ENCODE measurements at regions not wholly inside any gene's neighbourhood (a gene's known extent, or its start where the extent isn't known, plus 50 kb on each side); places are given as distances from the start of the nearest gene placed in this dataset.

GRCh38 chr11:24351179-24351578, 145.7 kb upstream of the LUZP2 start:
- Histone ChIP-seq H3K27ac (ENCODE audit: low read depth, low read length) (no peak overlapping the region), H3K9me3 (ENCODE audit: insufficient read depth, low read depth, low read length) (no peaks in the 10 kb centered on the region)
- no peak overlapping the region for H3K27ac Mint-ChIP-seq (ENCODE audit: unreplicated experiment)

DNA sequence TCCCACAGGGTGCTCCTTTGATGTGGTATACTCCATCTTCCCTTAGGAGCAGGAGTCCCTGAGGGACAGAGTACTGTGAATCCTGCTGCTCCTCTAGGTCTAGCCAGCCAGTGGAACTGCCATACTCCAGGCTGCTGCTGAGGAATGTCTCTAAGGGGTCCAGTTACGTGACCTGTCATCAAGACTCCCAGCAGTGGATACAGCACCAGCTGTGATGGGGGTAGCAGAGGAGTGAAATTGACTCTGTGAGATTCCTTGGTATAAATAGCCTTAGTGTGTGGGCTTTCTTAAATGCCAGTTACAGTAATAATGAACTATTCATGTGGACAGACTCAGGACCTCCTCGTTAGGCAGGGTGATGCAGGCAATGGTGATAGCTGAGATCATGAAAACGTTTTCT, 140.4 kb upstream of the LUZP2 start:
- H3K4me3 ChIP-seq (ENCODE audit: insufficient read depth, low read depth, low read length), result no peak overlapping the region
- no peak for DNase-seq (ENCODE audit: low read depth)
- Mint-ChIP-seq H3K4me3 (ENCODE audit: unreplicated experiment) (no peak overlapping the region), H3K27ac (ENCODE audit: unreplicated experiment) (no peak overlapping the region), H3K36me3 (ENCODE audit: low read depth, unreplicated experiment) (no peaks in the 10 kb centered on the region), H3K4me1 (ENCODE audit: low read depth, unreplicated experiment) (no peaks in the 10 kb centered on the region), H3K9me3 (ENCODE audit: unreplicated experiment) (no peaks in the 10 kb centered on the region), H3K27me3 (ENCODE audit: low read depth, unreplicated experiment) (no peaks in the 10 kb centered on the region)
- H3K9me3 ChIP-seq (ENCODE audit: insufficient read depth, low read depth, low read length), result no peaks in the 10 kb centered on the region
- no peak overlapping the region for H3K27ac ChIP-seq (ENCODE audit: low read depth, low read length)
- FAIRE-seq, result no peak
- H3K27me3 ChIP-seq (ENCODE audit: insufficient read depth, low read length), result no peaks in the 10 kb centered on the region
- no peaks in the 10 kb centered on the region for H3K36me3 ChIP-seq (ENCODE audit: insufficient read depth, low read length)
- H3K9ac ChIP-seq (ENCODE audit: low read length), result no peak overlapping the region
- no peaks in the 10 kb centered on the region for H3K79me2 ChIP-seq (ENCODE audit: insufficient read depth, low read length)
- H4K20me1 ChIP-seq (ENCODE audit: insufficient read depth, low read length), result no peaks in the 10 kb centered on the region
- TF ChIP-seq CTCF (IDR thresholded peaks at IDR 0.05; ENCODE audit: insufficient read depth, low read depth, low read length) (no peak), EZH2 (IDR thresholded peaks at IDR 0.05; ENCODE audit: insufficient read depth, low read length) (no peak)
- no peak overlapping the region for H3K4me2 ChIP-seq (ENCODE audit: low read length)
- H2AFZ ChIP-seq (ENCODE audit: low read depth, low read length), result no peak overlapping the region
- H3K4me1 ChIP-seq (ENCODE audit: insufficient read depth, low read length), result no peaks in the 10 kb centered on the region

More at GRCh38 chr11:24351179-24351578, 145.7 kb upstream of the LUZP2 start:
- Mint-ChIP-seq H3K4me3 (ENCODE audit: unreplicated experiment) (no peak overlapping the region), H3K4me1 (ENCODE audit: low read depth, unreplicated experiment) (no peaks in the 10 kb centered on the region), H3K9me3 (ENCODE audit: unreplicated experiment) (no peaks in the 10 kb centered on the region), H3K36me3 (ENCODE audit: low read depth, unreplicated experiment) (no peaks in the 10 kb centered on the region), H3K27me3 (ENCODE audit: low read depth, unreplicated experiment) (no peaks in the 10 kb centered on the region)
- Histone ChIP-seq H3K4me2 (ENCODE audit: low read length) (no peak overlapping the region), H4K20me1 (ENCODE audit: insufficient read depth, low read length) (no peaks in the 10 kb centered on the region), H2AFZ (ENCODE audit: low read depth, low read length) (no peak overlapping the region), H3K79me2 (ENCODE audit: insufficient read depth, low read length) (no peaks in the 10 kb centered on the region), H3K27me3 (ENCODE audit: insufficient read depth, low read length) (no peaks in the 10 kb centered on the region), H3K4me1 (ENCODE audit: insufficient read depth, low read length) (no peaks in the 10 kb centered on the region), H3K9ac (ENCODE audit: low read length) (no peak overlapping the region), H3K4me3 (ENCODE audit: insufficient read depth, low read depth, low read length) (no peak overlapping the region), H3K36me3 (ENCODE audit: insufficient read depth, low read length) (no peaks in the 10 kb centered on the region)
- no peak for FAIRE-seq
- no peak for TF ChIP-seq CTCF (IDR thresholded peaks at IDR 0.05; ENCODE audit: insufficient read depth, low read depth, low read length)
- TF ChIP-seq EZH2 (IDR thresholded peaks at IDR 0.05; ENCODE audit: insufficient read depth, low read length), result no peak
- no peak for DNase-seq (ENCODE audit: low read depth)

DNA sequence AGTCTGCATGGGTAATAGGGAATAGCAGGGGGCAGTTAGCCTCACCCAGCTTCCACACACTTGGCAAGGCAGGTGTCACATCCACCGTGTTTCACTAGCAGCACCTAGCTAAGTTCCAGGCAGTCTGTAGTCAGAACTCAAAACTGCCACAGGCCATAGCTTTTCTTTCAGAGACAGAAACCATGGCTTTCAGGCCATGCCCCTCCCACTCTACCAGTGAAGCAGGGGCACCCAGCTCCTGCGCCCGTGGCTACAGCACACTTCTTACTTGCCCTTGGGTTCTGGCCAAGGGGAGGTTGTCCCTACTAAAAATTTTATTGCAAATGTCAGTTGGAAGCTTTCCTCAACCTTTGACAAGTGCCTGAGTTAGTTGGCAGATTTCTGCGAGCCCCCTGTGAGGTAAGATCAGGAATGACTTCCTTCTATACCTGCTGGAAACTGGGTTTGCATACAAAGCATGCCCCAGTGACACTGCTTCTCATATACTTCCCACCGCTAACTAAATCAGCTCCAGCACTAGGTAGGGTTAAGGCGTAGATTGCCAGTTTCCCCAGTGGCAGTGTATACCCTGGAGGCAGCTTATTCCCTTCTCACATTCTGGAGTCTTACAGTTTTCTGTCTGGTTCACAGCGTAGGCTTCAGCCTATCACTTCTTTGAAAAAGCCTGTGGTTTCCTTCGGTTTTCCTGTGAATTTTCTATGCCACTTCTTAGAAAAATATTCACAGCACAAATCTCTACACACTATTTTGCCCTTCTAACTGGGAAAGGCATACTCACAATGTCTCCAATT, 139.0 kb upstream of the LUZP2 start:
- H3K27ac Mint-ChIP-seq (ENCODE audit: unreplicated experiment), result no peak overlapping the region
- no peaks in the 10 kb centered on the region for H3K9me3 ChIP-seq (ENCODE audit: insufficient read depth, low read depth, low read length)
- no peaks in the 10 kb centered on the region for H3K79me2 ChIP-seq (ENCODE audit: insufficient read depth, low read length)
- no peak overlapping the region for H3K4me2 ChIP-seq (ENCODE audit: low read length)
- H3K36me3 Mint-ChIP-seq (ENCODE audit: low read depth, unreplicated experiment), result no peaks in the 10 kb centered on the region
- H3K4me1 Mint-ChIP-seq (ENCODE audit: low read depth, unreplicated experiment), result no peaks in the 10 kb centered on the region
- TF ChIP-seq EZH2 (IDR thresholded peaks at IDR 0.05; ENCODE audit: insufficient read depth, low read length), result no peak
- TF ChIP-seq CTCF (IDR thresholded peaks at IDR 0.05; ENCODE audit: insufficient read depth, low read depth, low read length), result no peak
- no peak overlapping the region for H3K27ac ChIP-seq (ENCODE audit: low read depth, low read length)
- FAIRE-seq (no peak), DNase-seq (ENCODE audit: low read depth) (no peak)
- H3K9me3 Mint-ChIP-seq (ENCODE audit: unreplicated experiment), result peaks cover 2% of the 10 kb centered on the region
- no peak overlapping the region for H2AFZ ChIP-seq (ENCODE audit: low read depth, low read length)
- no peaks in the 10 kb centered on the region for H3K27me3 Mint-ChIP-seq (ENCODE audit: low read depth, unreplicated experiment)
- no peak overlapping the region for H3K4me3 ChIP-seq (ENCODE audit: insufficient read depth, low read depth, low read length)
- no peak overlapping the region for H3K4me3 Mint-ChIP-seq (ENCODE audit: unreplicated experiment)
- H3K9ac ChIP-seq (ENCODE audit: low read length), result no peak overlapping the region
- no peaks in the 10 kb centered on the region for H3K27me3 ChIP-seq (ENCODE audit: insufficient read depth, low read length)
- H3K4me1 ChIP-seq (ENCODE audit: insufficient read depth, low read length), result no peaks in the 10 kb centered on the region
- no peaks in the 10 kb centered on the region for H4K20me1 ChIP-seq (ENCODE audit: insufficient read depth, low read length)
- H3K36me3 ChIP-seq (ENCODE audit: insufficient read depth, low read length), result no peaks in the 10 kb centered on the region
